ENCODE measurements at regions not wholly inside any gene's neighbourhood (a gene's known extent, or its start where the extent isn't known, plus 50 kb on each side); places are given as distances from the start of the nearest gene placed in this dataset.

DNA sequence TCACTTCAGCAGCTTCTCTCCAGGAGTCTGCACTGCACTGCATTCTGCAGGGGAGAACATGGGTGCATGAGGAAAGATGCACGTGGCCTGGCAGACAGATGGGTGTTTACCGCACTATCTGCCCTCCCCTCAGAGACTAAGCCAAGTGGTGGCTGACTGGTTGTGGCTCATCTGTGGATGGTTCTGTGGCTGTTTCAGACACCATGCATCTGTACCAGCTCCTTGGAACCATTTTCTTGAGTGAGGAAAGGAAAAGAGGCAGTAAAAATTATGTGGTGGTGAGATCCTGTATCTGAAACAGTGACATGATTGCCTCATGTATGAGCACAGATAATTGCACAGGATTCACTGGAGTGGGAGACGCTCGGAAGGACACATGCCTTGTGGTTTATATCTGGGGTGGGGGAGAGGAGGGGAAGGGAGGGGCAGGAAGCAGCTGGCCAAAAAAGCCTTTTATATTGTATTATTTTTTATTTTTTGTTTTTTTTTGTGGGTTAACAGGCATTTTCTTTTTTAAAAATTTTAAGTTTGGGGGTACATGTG lies 161.7 kb downstream of the ERMARD start:
- H3K9me3 ChIP-seq: no peaks in the 10 kb centered on the region
- H3K27ac ChIP-seq: no peak overlapping the region
- H3K27me3 ChIP-seq: peaks cover 0 to 4% (median 0%) of the 10 kb centered on the region in 3 donors
- intact Hi-C loops (cut with DNase I): no loop called here
- WGBS, 2 donors: 46 to 69% methylated on average over 4 of the region's 4 CpGs
- no peaks in the 10 kb centered on the region for H3K36me3 ChIP-seq
- TF ChIP-seq POLR2AphosphoS5 (IDR thresholded peaks at IDR 0.05) (no peak), EP300 (IDR thresholded peaks at IDR 0.05) (no peak), POLR2A (IDR thresholded peaks at IDR 0.05) (no peak)
- TF ChIP-seq, protein P1, sequence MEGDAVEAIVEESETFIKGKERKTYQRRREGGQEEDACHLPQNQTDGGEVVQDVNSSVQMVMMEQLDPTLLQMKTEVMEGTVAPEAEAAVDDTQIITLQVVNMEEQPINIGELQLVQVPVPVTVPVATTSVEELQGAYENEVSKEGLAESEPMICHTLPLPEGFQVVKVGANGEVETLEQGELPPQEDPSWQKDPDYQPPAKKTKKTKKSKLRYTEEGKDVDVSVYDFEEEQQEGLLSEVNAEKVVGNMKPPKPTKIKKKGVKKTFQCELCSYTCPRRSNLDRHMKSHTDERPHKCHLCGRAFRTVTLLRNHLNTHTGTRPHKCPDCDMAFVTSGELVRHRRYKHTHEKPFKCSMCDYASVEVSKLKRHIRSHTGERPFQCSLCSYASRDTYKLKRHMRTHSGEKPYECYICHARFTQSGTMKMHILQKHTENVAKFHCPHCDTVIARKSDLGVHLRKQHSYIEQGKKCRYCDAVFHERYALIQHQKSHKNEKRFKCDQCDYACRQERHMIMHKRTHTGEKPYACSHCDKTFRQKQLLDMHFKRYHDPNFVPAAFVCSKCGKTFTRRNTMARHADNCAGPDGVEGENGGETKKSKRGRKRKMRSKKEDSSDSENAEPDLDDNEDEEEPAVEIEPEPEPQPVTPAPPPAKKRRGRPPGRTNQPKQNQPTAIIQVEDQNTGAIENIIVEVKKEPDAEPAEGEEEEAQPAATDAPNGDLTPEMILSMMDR (IDR thresholded peaks at IDR 0.05): no peak
- H3K4me1 ChIP-seq: no peaks in the 10 kb centered on the region
- no peak for DNase-seq
- no peak overlapping the region for H3K4me3 ChIP-seq

DNA sequence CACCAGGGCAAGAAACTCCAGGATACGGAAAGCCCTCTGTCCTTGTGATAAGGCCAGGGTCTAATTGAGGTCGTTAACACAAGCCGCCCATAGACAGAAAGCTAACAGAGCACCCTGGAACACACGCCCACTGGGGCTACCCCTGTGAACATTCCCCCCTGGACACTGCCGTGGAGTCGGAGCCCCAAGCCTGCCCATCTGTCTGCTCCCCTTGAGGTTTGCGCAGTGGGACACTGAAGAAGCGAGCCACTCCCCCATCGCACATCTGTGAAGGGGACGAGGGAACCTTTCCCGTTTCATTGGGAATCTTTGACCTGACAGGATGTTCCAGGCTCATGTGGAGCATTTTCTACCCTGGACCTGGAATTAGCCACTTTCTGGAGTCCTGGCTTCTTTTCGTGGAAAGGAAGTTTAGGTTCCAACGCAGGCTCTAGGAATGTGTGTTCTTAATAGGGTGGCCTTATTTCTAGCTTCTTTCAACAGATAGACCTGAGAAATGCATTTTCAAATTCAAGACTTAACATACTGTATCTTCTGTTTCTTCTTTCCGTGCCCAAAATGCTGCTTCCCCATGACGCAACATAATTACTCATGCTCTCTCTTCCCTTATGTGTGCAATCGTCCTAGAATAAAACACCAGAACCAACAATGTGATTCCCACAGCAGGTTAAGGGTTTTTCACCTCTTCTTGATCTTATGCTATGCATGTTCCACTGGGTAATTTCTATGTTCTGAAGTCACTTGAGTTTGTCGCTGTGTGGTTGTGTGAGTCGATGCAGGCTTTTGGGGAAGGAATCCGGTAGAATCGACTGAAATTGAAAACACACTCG lies 161.1 kb downstream of the ERMARD start:
- Histone ChIP-seq H3K4me1 (no peaks in the 10 kb centered on the region), H3K27me3 (peaks cover 0 to 4% (median 0%) of the 10 kb centered on the region in 3 donors), H3K36me3 (no peaks in the 10 kb centered on the region), H3K4me3 (no peak overlapping the region), H3K9me3 (no peaks in the 10 kb centered on the region), H3K27ac (no peak overlapping the region)
- no peak for DNase-seq
- intact Hi-C loops (cut with DNase I): no loop called here
- 81% methylated on average over 21 of the region's 21 CpGs for WGBS, 2 donors
- TF ChIP-seq, protein P1 (IDR thresholded peaks at IDR 0.05): no peak
- TF ChIP-seq POLR2AphosphoS5 (IDR thresholded peaks at IDR 0.05): no peak
- no peak for TF ChIP-seq POLR2A (IDR thresholded peaks at IDR 0.05)
- TF ChIP-seq EP300 (IDR thresholded peaks at IDR 0.05): no peak

GRCh38 chr6:169911264-169912263 lies 160.1 kb downstream of the ERMARD start:
- Histone ChIP-seq H3K27me3 (peaks cover 0 to 4% (median 0%) of the 10 kb centered on the region in 3 donors), H3K4me3 (no peak overlapping the region), H3K27ac (no peak overlapping the region), H3K4me1 (no peaks in the 10 kb centered on the region), H3K9me3 (no peaks in the 10 kb centered on the region), H3K36me3 (no peaks in the 10 kb centered on the region)
- TF ChIP-seq POLR2AphosphoS5 (IDR thresholded peaks at IDR 0.05) (no peak), EP300 (IDR thresholded peaks at IDR 0.05) (no peak), POLR2A (IDR thresholded peaks at IDR 0.05) (no peak)
- TF ChIP-seq, protein P1 (IDR thresholded peaks at IDR 0.05): no peak
- WGBS, 2 donors: 91% methylated on average over 41 of the region's 41 CpGs
- DNase-seq: no peak
- intact Hi-C loops (cut with DNase I): no loop called here

GRCh38 chr6:169909113-169909512 lies 157.7 kb downstream of the ERMARD start:
- H3K27me3 ChIP-seq: no peaks in the 10 kb centered on the region
- DNase-seq: no peak
- no peak for TF ChIP-seq POLR2A (IDR thresholded peaks at IDR 0.05)
- no peak for TF ChIP-seq POLR2AphosphoS5 (IDR thresholded peaks at IDR 0.05)
- H3K27ac ChIP-seq: no peak overlapping the region
- no peaks in the 10 kb centered on the region for H3K9me3 ChIP-seq
- H3K36me3 ChIP-seq: no peaks in the 10 kb centered on the region
- no peaks in the 10 kb centered on the region for H3K4me1 ChIP-seq
- intact Hi-C loops (cut with DNase I): no loop called here
- 62 to 80% methylated on average over 7 of the region's 7 CpGs for WGBS, 2 donors
- H3K4me3 ChIP-seq: no peak overlapping the region
